ELF-1 (cell line): ENCODE measurements at regions not wholly inside any gene's neighbourhood (a gene's known extent, or its start where the extent isn't known, plus 50 kb on each side); places are given as distances from the start of the nearest gene placed in this dataset.
"Not testable (repeated sequence)": the region's sequence is repeated elsewhere in the genome, so short reads cannot be mapped to it uniquely, and the experiment has no call there.

Source experiments
- DNase-seq: peaks from one replicate; pipeline ENCODE4 v3.0.0-alpha.2; 2016; ENCODE audit warnings: low read depth, low spot score

- no peak for DNase-seq
Measured at GRCh38 chr3:56955492-56956111, 104.9 kb upstream of the SPATA12 start.

GRCh38 chr3:56954125-56954524 lies 106.3 kb upstream of the SPATA12 start:
- DNase-seq = no peak

GRCh38 chr3:56952846-56953245 lies 107.6 kb upstream of the SPATA12 start:
- no peak for DNase-seq

- no peak for DNase-seq
Measured at GRCh38 chr3:56952061-56952460, 108.4 kb upstream of the SPATA12 start.

GRCh38 chr3:56951366-56951765 lies 109.1 kb upstream of the SPATA12 start:
- no peak for DNase-seq

- not testable (repeated sequence) for DNase-seq
Measured at GRCh38 chr3:56945378-56945777, 115.1 kb upstream of the SPATA12 start.

- no peak for DNase-seq
Measured at GRCh38 chr3:56942523-56942922, 117.9 kb upstream of the SPATA12 start.

GRCh38 chr3:56940976-56941375 lies 119.5 kb upstream of the SPATA12 start:
- no peak for DNase-seq

- no peak for DNase-seq
Measured at GRCh38 chr3:56940321-56940720, 120.1 kb upstream of the SPATA12 start.

- DNase-seq = no peak
Measured at GRCh38 chr3:56939834-56940233, 120.6 kb upstream of the SPATA12 start.

- no peak for DNase-seq
Measured at GRCh38 chr3:56938530-56938929, 121.9 kb upstream of the SPATA12 start.

- no peak for DNase-seq
Measured at GRCh38 chr3:56937580-56937979, 122.9 kb upstream of the SPATA12 start.

- no peak for DNase-seq
Measured at GRCh38 chr3:56935811-56936210, 124.7 kb upstream of the SPATA12 start.

GRCh38 chr3:56934481-56934880 lies 126.0 kb upstream of the SPATA12 start:
- not testable (repeated sequence) for DNase-seq

GRCh38 chr3:56933803-56934202 lies 126.7 kb upstream of the SPATA12 start:
- DNase-seq = no peak

GRCh38 chr3:56932866-56933265 lies 127.6 kb upstream of the SPATA12 start:
- no peak for DNase-seq

- DNase-seq = no peak
Measured at GRCh38 chr3:56931836-56932235, 128.6 kb upstream of the SPATA12 start.

- DNase-seq = no peak
Measured at GRCh38 chr3:56930706-56931105, 129.0 kb upstream of the ARHGEF3 start.

GRCh38 chr3:56929809-56930615 lies 128.3 kb upstream of the ARHGEF3 start:
- DNase-seq = no peak

- DNase-seq = peak; percentile 50
Measured at GRCh38 chr3:56928379-56929068, 126.8 kb upstream of the ARHGEF3 start.

GRCh38 chr3:56927855-56928254 lies 126.1 kb upstream of the ARHGEF3 start:
- DNase-seq = no peak

GRCh38 chr3:56926947-56927282 lies 125.2 kb upstream of the ARHGEF3 start:
- DNase-seq = no peak
